Endothelial cell of umbilical vein (primary cell): ENCODE measurements at regions not wholly inside any gene's neighbourhood (a gene's known extent, or its start where the extent isn't known, plus 50 kb on each side); places are given as distances from the start of the nearest gene placed in this dataset.

ENCODE experiments used
- BruUV-seq: library from RNA; stranded (reverse); fragments of 400-500 nt; replicated peaks from 2 replicates; lab custom pipeline; 2021; lab: Mats Ljungman, UMichigan
- CTCF ChIA-PET: fragments of 300-600, 350-600 bp; sonication (Branson Sonifier 250); formaldehyde crosslinking; loops from one replicate; lab custom pipeline; 2021; ENCODE audit warnings: antibody characterized with exemption, inconsistent platforms; lab: Charles Lee
- POLR2A ChIA-PET: fragments of 300-600, 350-600 bp; sonication (Branson Sonifier 250); formaldehyde crosslinking; loops from one replicate; lab custom pipeline; 2021; ENCODE audit warnings: antibody characterized with exemption, inconsistent platforms; lab: Charles Lee
- DNase-seq: peaks from one replicate; pipeline ENCODE4 v3.0.0-alpha.2; 2011; ENCODE audit warnings: low read depth, low spot score
- FAIRE-seq: peaks from 2 replicates; lab custom pipeline; 2011; peaks lifted over from hg19 to GRCh38; lab: Jason Lieb, UNC
- H2AFZ ChIP-seq: 2 replicates; pipeline ENCODE4 v1.6.0; 2012; ENCODE audit warnings: low read depth, low read length, control low read depth, inconsistent platforms
- H3K27ac ChIP-seq: 2 replicates; pipeline ENCODE4 v1.5.1; 2011; ENCODE audit warnings: low read depth, mild to moderate bottlenecking, control low read depth, low read length, moderate library complexity; ENCODE audit not compliant: insufficient read depth
- H3K27me3 ChIP-seq, 2 experiments: 2 replicates each; pipeline versions ENCODE4 v1.6.0 to v1.6.1; 2011; ENCODE audit warnings: low read length in 2 of 2, mixed read lengths in 1 of 2; ENCODE audit not compliant: control insufficient read depth in 2 of 2, insufficient read depth in 2 of 2
- H3K36me3 ChIP-seq, 2 experiments: 2 replicates in 1 of 2; 3 replicates in 1 of 2; pipeline ENCODE4 v1.5.1; 2011; ENCODE audit warnings: low read length in 2 of 2, mild to moderate bottlenecking in 1 of 2, moderate library complexity in 1 of 2; ENCODE audit not compliant: control insufficient read depth in 2 of 2, insufficient read depth in 2 of 2; ENCODE audit errors: extremely low read depth in 1 of 2
- H3K4me1 ChIP-seq: 3 replicates; pipeline ENCODE4 v1.5.1; 2011; ENCODE audit warnings: mild to moderate bottlenecking, low read length; ENCODE audit not compliant: control insufficient read depth, insufficient read depth; ENCODE audit errors: extremely low read depth
- H3K4me2 ChIP-seq: 2 replicates; pipeline ENCODE4 v1.6.1; 2011; ENCODE audit warnings: low read length, control low read depth, mixed read lengths; ENCODE audit not compliant: insufficient read depth
- H3K4me3 ChIP-seq, 3 experiments: fragments of 200-600 bp in 1 of 3; sonication (generic), shearing (Covaris generic) in 1 of 3; replicated peaks in 1 of 3; 2 replicates each; pipeline ENCODE4 v1.5.1; 2011 to 2016; ENCODE audit warnings: control low read depth in 3 of 3, low read length in 3 of 3, mild to moderate bottlenecking in 2 of 3, inconsistent platforms in 1 of 3, low read depth in 1 of 3, moderate library complexity in 1 of 3; ENCODE audit not compliant: insufficient read depth in 1 of 3
- H3K79me2 ChIP-seq: 2 replicates; pipeline ENCODE4 v1.6.0; 2012; ENCODE audit warnings: low read length, inconsistent platforms; ENCODE audit not compliant: control insufficient read depth, insufficient read depth
- H3K9ac ChIP-seq: replicated peaks from 2 replicates; pipeline ENCODE3; 2011; ENCODE audit warnings: low read length, control low read depth; ENCODE audit not compliant: insufficient read depth; ENCODE audit errors: extremely low read depth
- H3K9me1 ChIP-seq: replicated peaks from 3 replicates; pipeline ENCODE4 v1.6.0; 2011; ENCODE audit warnings: mild to moderate bottlenecking, low read length; ENCODE audit not compliant: control insufficient read depth, insufficient read depth; ENCODE audit errors: extremely low read depth
- H3K9me3 ChIP-seq: replicated peaks from 2 replicates; pipeline ENCODE4 v1.5.1; 2012; ENCODE audit warnings: low read length, inconsistent platforms; ENCODE audit not compliant: control insufficient read depth, insufficient read depth
- H4K20me1 ChIP-seq: replicated peaks from 2 replicates; pipeline ENCODE3; 2011; ENCODE audit warnings: mild to moderate bottlenecking, low read length; ENCODE audit not compliant: control insufficient read depth, insufficient read depth; ENCODE audit errors: extremely low read depth
- CTCF ChIP-seq, 2 donors: IDR thresholded peaks; 1 replicate in 1 of 2; 2 replicates in 1 of 2; pipeline ENCODE4 v1.5.1; 2011; ENCODE audit warnings: low read length in 2 of 2, mild to moderate bottlenecking in 2 of 2, moderate library complexity in 2 of 2, control low read depth in 1 of 2, inconsistent platforms in 1 of 2, low read depth in 1 of 2; ENCODE audit not compliant: insufficient read depth in 1 of 2; ENCODE audit errors: extremely low read depth in 1 of 2
- EZH2 ChIP-seq: IDR thresholded peaks from 2 replicates; pipeline ENCODE4 v1.6.1; 2012; ENCODE audit warnings: borderline replicate concordance, low read depth, mild to moderate bottlenecking, moderate library complexity, low read length, inconsistent platforms; ENCODE audit not compliant: severe bottlenecking
- FOS ChIP-seq: IDR thresholded peaks from 2 replicates; pipeline ENCODE4 v1.6.1; 2011; ENCODE audit warnings: mild to moderate bottlenecking, low read length, moderate library complexity, borderline replicate concordance; ENCODE audit not compliant: insufficient read depth
- GATA2 ChIP-seq: IDR thresholded peaks from 2 replicates; pipeline ENCODE4 v1.7.0; 2011; ENCODE audit warnings: low read depth, mild to moderate bottlenecking, moderate library complexity, mixed read lengths, low read length; ENCODE audit not compliant: insufficient read length, insufficient read depth
- JUN ChIP-seq: IDR thresholded peaks from 2 replicates; pipeline ENCODE4 v1.6.1; 2011; ENCODE audit warnings: borderline replicate concordance, low read depth; ENCODE audit not compliant: insufficient read length, insufficient read depth
- MAX ChIP-seq: IDR thresholded peaks from 2 replicates; pipeline ENCODE4 v1.6.1; 2011; ENCODE audit not compliant: insufficient read depth, insufficient read length
- MYC ChIP-seq: IDR thresholded peaks from one replicate; pipeline ENCODE4 v1.6.1; 2011; ENCODE audit warnings: mild to moderate bottlenecking, low read depth, low read length
- POLR2A ChIP-seq: IDR thresholded peaks from 2 replicates; pipeline ENCODE4 v1.6.1; 2012; ENCODE audit warnings: low read depth, mild to moderate bottlenecking, control low read depth, low read length
- POLR2AphosphoS5 ChIP-seq: IDR thresholded peaks from 2 replicates; pipeline ENCODE4 v1.6.1; 2012; ENCODE audit warnings: low read depth, mild to moderate bottlenecking, control low read depth, low read length, moderate library complexity; ENCODE audit not compliant: insufficient read depth
- dilution Hi-C: fragments of 300-500 bp; cut with MboI; formaldehyde crosslinking; loops from one replicate; pipeline ENCODE4 v1.15.0; 2019; ENCODE audit warnings: low sequenced_read_pairs; ENCODE audit not compliant: extremely low pct_ligation_motif_present
- intact Hi-C: fragments of 100-400 bp; cut with micrococcal nuclease; formaldehyde crosslinking; loops from one replicate; pipeline ENCODE4 v1.10.0; 2022

GRCh38 chr10:121211446-121211845 lies 360.3 kb downstream of the WDR11 start:
- BruUV-seq, result no TSS peak
- dilution Hi-C loops, result no loop called here
- Histone ChIP-seq H2AFZ (no peak overlapping the region), H3K27ac (no peak overlapping the region), H4K20me1 (no peaks in the 10 kb centered on the region), H3K9ac (no peak overlapping the region), H3K36me3 (no peaks in the 10 kb centered on the region), H3K4me2 (no peak overlapping the region), H3K4me3 (no peak overlapping the region), H3K4me1 (no peaks in the 10 kb centered on the region), H3K27me3 (no peaks in the 10 kb centered on the region), H3K79me2 (no peaks in the 10 kb centered on the region), H3K9me3 (peaks cover 3% of the 10 kb centered on the region), H3K9me1 (no peaks in the 10 kb centered on the region)
- intact Hi-C loops, result no loop called here
- ChIA-PET POLR2A (no interaction called here), CTCF (no interaction called here)
- no peak for DNase-seq
- TF ChIP-seq GATA2, result no peak
- no peak for TF ChIP-seq POLR2AphosphoS5
- TF ChIP-seq JUN, result no peak
- no peak for TF ChIP-seq CTCF (IDR thresholded peaks at IDR 0.05; ENCODE audit: extremely low read depth in 1 of 2, insufficient read depth in 1 of 2, low read depth in 1 of 2, low read length in 2 of 2)
- TF ChIP-seq MYC, result no peak
- TF ChIP-seq POLR2A, result no peak
- TF ChIP-seq MAX, result no peak
- no peak for TF ChIP-seq FOS
- no peak for TF ChIP-seq EZH2
- FAIRE-seq, result no peak
